GM18870 (cell line): ENCODE measurements at regions not wholly inside any gene's neighbourhood (a gene's known extent, or its start where the extent isn't known, plus 50 kb on each side); places are given as distances from the start of the nearest gene placed in this dataset.

ENCODE experiments used
- ATAC-seq: cut with Tn5 transposase; IDR thresholded peaks from one replicate; pipeline ENCODE4 v1.9.1; 2021; ENCODE audit warnings: moderate library complexity; ENCODE audit not compliant: unreplicated experiment

DNA sequence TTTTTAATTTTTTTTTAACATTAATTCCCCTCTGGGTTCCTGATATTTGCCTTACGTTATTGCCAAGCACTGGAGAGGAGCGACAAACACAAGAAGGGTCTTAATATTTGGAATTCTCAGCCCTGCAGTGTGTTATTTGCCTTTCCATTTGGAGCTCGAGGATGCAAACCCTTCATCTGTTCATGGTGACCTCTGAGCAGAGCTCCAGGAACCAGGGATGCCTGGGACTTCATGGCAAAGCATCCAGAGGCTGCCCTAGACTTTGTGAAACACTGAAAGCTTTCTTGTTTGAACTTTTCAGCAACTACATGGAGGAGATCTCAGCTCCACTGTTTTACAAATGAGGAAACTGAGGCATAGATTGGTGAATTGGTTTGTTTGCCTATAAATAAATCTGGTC is 254.2 kb downstream of the CBLN1 start:
- no peak for ATAC-seq

DNA sequence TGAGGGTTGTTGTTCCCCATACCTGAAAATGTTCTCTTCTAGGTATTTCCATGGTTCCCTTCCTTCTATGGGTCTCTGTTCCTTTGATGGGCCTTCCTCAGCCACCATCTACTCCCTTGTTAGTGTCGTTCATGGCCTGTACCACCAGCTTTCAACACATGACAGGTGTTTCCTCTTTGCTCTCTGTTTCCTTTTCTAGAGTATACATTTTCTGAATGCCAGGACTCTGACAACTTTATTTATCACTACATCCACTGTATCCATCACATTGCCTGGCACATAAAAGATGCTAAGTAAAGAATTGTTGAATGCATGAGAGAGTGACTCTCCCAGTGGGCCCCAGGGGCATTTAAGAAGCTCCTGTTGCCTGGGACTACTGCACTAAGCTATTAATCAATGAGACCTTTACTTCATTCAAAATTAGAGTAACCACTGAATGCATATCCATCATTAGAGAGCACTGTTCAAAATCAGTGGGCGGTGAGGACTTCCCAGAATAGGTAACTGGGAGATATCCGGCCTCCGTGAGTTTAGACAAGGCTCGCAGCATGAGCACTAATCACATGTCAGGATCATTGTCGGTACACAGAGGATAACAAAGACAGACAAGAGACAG is 255.0 kb downstream of the CBLN1 start:
- ATAC-seq: no peak

DNA sequence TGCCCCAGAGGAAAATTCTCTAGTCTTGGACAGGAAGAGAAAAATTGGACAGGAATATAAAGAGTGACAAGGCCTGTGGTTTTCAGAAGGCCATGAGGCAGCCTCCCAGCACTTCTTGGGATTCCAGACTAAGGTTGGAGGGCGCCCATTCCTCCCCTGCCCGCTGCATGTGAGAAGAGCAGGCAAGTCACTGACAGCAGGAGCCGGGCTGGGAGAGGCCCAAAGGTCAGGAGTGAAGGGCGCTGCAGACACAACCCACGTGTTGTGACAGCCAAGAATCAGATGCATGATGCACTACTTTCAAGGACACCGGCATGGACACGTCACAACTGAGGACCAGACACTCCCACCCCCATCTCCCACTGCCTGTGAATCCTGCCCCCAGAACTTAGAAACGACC is 256.7 kb downstream of the CBLN1 start:
- no peak for ATAC-seq

DNA sequence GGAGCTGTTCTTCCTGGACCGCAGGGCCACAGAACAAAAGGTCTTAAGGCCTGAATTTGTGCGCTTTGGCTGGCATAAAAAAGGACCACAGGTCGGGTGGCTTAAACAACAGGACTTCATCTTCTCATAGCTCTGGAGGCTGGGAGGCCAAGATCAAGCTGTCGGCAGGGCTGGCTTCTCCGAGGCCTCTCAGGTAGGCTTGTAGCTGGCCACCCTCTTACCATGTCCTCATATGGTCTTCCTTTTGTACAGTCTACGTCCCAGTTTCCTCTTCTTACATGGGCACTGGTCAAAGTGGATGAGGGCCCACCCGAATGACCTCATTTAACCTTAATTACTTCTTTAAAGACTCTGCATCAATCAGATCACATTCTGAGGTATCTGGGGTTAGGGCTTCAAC is 257.6 kb downstream of the CBLN1 start:
- ATAC-seq: no peak

DNA sequence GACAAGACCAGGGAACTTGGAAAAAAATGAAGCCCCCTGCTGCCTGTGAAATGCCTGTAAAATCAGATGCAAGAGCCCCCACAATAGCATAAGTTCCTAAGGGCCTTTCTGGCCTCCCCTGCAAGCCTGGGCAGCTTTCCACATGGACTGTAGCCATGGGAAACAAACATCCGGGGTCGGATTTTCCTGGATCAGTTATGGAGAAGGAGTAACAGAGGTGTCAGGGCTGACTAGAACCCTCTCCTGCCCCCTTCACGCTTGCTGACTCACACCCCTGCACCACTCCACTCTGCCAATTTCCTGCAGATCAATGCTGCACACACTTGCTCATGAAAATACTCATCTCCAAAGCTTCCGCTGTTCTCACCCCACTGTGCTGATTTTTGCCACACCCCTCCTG is 258.6 kb downstream of the CBLN1 start:
- ATAC-seq: no peak

DNA sequence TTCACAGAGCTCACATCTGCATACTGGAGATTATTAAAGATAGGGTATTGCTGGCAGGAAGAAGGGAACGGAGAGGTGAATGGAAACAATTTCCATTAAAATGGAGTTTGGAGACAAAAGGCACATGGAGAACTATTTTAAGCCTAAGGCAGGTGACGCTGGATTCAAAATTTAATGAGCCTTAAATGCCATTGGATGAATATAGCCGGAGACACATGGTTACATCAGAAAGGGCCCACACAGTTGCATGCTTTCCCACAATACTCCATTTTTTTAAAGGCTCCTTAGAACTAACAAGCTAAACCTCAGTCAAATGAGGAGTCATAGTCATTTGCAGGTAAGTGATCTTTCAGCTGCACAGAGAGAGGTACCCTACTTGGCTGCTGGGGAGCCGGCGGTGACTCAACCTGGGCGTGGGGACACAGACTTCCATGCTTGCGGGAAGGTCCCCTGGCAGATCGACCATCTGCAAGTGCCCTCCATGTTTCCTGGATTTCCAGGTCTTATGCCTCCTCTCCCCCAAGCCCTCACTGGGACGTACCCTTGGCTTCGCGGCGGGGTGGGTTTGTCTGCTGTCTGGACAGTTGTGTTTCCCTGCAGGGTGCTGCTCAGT is 259.2 kb downstream of the CBLN1 start:
- ATAC-seq: no peak

DNA sequence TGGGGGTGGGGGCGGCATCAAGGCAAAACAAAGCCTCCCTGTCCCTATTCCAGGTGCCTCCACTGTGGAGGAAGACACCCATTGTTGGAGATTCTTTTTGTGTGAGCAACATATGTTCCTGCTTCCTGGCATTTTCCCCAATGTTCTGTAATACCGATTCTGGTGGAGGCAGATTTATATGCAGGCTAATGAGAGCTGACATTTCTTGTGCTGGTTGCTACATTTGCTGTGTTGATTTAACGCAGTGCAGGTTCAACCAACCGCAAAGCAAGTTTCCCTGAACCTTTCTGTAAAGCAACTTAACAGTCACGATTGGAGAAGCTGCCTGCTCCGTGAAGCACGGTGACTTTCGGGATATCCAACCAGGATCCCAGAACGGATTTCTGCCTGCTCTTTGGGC is 260.5 kb downstream of the CBLN1 start:
- no peak for ATAC-seq

DNA sequence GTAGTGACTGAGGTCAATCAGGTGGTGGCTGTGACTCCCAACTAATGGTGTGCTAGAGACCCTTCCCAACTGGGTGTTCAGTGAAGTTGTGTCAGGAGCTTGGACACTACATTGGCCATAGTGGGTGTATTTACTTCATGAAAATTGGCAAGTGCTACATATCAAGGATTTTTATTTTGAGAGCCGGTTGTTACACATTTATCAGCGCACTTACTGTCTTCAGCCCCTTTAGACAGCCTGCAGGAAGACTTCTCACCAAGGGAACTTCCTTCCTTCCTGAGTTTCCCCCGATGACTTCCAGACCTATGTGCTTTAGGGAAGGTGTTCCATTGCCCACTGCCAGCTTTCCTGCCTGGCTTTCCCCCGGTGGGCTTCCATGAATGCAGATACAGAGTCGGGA is 261.2 kb downstream of the CBLN1 start:
- ATAC-seq: no peak

DNA sequence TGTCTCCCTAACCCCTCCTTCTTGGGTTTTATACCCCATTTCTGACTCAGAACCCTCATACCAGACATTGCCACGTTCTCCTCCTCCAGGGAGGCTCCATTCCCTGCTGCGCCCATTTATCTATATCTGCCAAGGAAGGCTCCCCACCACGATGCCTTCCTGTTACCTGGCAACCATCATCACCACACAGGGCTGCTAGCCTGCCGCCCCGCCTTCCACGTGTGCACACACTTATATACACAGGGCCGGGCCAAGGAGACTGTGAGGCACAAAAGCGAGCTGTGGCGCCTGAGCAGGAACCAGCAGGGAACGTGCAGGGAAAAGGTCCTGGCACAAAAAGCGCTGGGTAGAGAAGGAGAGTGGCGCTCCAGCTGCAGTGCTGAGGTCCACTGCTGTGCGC is 261.8 kb downstream of the CBLN1 start:
- ATAC-seq: no peak

DNA sequence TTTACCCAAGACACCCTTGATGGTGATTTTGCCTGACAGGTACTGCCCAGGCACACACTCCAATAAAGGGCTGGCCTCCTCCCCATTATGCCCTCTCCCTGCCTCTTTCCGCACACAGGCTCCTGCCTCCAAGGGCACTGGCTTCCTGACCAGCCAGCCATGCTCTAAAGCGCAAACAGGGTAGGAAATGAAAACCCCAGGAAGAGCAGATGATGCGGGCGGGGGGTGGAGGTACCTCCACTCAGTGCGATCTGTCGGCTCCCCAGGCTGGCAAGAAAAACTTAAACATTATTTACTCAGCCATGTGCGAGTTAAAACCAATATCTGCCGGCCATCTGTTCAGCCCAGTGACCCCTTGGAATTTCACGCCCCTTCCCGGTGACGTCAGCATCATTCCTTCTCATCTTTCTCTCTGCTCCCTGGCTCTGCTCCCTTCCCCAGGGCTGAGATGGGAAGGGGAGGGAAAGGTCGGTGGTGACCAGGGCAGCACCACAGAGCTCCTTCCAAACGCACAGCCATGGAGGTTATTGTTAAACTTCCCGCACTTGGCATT is 262.5 kb downstream of the CBLN1 start:
- ATAC-seq: no peak

DNA sequence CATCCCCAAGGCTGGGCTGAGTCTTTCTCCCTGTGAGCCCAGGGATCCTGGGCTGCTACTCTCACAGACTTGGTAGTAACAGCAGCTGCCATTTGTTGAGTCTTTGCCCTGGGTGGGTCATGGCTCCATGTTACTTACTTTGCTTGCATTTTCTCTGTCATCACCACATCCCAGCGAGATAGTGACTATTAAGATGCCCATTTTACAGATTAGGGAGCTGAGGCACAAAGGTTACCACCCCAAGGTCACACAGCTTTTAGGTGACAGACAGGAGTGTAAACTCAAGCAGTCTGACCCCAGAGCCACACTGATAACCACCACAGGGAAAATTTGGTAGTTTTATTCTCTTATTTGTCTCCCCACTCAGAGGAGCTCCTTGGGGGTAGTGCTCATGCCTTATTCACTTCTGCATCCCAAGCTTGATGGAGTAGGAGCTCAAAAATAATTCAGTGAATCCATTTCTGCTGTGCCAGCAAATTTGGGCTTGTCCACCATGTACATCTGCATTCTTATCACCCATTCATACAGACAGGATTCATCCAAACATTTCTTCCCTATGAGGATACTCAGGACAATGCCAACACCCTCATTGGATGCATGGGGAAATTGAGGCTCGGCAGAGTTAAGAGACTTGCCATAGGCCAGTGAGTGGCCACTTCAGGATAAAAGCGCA is 263.2 kb downstream of the CBLN1 start:
- ATAC-seq: no peak

DNA sequence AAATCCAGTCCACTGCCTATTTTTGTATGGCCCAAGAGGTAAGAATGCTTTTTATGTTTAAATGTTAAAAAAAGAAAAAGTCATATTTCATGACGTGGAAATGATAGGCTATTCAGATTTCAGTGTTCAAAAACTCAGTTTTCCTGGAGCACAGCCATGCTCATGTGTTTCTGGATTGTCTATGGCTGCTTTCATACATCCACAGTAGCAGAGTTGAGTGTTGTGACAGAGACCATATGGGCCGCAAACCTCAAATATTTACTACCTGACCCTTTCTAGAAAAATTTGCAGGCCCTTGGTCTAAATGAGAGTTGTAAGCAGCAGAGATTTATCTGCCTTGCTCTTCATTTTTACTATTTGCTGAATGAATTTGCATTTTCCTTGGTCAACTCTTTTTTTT is 264.1 kb downstream of the CBLN1 start:
- ATAC-seq: no peak

DNA sequence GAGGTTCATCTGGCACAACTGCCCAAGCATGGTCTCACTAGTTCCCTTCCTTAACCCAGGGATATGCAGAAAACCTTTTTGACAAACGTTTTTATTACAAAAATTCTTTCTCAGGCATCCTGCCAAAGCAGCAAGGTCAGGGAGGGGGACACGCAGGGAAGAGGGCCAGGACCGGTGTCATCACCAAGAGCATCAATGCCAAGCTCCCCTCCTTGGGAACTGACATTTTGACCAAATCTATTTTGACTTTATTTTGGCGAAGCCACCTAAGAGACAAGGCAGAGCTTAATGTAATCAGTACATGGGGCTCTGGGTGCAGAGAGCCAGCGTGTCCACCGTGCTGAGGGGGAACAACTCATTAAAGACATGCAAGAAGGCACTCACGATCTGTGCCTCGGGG is 265.2 kb downstream of the CBLN1 start:
- no peak for ATAC-seq

DNA sequence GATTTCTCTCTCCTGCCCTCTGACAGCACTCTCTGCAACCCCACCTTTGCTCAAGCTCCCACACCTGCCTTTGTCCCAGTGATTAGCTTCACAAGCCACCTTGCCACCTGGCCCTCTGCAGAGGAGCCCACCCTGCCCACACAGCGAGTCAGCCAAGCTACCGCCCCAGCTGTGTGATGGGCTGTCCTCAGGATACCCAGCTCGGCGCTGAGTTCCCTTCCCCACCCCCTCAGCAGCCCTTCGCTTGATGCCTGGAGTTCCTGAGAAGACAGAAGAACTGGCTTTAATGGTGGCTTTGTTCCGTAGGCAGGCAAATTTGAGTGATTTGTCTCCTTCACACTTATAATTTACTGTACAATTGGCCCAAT is 266.4 kb downstream of the CBLN1 start:
- no peak for ATAC-seq

DNA sequence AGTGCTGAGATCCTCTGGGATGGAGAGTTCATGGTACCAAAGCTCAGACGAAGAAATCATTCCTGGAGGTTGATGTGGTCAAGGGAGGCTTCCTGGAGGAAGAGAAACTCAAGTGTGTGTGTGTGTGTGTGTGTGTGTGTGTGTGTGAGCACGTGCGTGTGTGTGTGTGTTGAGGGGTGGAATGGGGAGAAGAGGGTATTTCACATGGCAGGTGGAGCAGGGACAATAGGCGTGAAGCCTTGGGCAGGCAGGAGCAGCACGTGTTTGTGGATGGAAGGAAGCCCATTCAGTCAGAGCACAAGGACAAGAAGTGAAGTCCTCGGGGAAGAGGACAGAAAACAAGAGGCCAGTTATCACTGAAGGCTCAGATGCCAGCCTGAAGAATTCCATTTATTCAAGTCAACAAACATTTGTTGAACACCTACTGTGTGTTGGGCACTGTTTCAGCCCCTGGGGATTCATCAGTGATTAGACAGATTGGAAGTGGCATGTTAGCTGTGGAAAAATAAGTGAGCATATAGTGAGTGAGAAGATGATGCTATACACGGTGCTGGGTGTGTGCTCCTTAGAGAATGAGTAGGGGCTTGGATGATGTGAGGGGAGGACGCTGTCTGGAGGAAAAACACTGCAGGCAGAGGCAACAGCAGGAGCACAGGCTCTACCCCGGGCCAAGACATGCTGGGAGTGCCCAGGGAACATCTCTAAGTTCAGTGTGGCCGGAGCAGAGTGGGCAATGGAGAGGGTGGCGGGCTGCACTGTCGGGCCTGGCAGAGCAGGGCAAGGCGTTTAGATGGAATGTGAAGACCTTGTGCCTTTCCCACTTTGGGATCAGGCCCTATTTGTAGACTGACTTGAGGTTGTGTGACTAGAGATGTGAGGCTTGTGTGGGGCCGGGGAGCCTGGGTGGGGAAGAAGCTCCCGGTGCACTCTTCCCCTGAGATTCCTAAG is 267.1 kb downstream of the CBLN1 start:
- ATAC-seq: no peak

DNA sequence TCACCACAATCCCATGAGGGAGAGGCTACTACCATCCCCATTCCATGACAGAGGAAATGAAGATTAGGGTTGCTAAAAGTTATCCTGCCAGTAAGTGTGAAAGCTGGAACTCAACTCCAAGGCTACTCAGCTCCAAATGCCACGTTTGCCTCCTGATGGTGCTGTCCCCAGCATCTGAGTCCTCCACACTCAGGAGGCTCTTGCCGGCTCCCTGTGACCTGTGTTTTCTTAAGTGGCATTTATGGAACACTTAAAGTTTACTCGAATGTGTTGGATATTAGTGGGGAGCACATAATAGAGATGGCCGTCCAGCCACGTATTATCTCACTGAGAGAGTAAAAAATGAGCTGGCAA is 267.9 kb downstream of the CBLN1 start:
- no peak for ATAC-seq

DNA sequence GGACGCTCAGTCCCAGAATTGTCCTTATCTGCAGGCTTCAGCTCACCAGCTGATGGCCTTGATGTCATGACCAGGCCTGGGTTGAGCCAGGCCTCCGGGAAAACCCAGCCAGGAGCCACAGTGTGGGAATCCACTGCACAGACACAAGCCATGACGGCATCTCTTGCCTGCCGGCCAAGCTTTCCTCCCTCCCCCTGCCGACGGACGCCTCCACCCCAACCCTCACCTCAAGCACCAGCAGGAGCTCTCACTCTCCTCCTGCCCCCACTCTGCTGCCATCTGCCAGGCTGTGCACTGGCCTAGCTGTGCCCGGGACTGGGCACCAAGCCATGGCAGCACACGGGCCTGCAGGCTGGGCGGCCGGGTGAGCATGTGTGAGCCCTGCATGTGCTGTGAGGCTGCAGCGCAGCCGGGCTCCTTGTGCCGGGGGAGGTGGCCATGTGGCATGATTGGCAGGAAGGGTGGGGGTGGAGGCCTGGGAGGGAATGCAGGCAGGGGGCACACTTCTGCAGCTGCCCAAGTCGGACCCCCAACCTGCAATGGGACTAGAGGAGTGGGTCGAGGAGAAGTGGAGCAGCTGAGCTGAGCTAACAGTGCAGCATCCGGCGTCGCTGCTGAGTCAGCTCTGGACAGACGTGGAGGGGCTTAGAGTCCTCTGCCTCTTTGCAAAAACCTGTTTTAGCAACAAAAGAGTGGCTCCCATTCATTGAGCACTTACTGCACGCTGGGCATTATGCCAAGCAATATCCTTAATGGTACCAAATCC is 268.5 kb downstream of the CBLN1 start:
- no peak for ATAC-seq

DNA sequence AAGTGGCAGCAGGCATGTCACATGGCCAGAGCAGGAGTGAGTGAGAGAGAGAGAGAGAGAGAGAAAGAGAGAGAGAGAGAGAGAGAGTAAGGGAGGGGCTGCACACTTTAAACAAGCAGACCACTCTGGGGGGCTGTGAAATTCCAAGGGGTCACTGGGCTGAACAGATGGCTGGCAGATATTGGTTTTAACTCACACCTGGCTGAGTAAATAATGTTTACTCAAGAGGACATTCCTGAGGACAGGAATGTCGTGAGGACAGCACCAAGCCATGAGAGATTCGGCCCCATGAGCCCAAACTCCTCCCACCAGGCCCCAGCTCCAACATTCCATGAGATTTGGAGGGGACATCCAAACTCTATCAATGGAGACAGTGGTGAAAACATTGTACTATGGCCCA is 269.7 kb downstream of the CBLN1 start:
- no peak for ATAC-seq

DNA sequence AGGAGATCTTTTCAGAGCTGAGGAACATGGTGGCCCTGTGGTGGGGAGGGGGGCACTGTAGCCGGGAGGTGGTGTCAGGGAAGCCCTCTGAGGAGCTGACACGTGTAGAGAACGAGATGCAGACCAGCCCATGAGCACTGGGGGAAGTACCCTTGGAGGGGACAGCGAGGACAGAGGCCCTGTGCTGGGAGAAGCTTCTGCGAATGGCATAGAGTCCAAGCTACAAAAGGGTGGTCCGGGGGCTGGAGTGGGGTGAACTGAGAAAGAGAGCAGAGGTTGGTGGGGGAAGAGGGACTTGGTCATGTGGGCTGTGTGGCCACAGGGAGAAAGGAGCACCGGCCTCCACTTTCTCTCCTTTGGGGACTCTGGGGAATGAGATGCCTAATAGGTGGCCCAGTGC is 270.8 kb downstream of the CBLN1 start:
- no peak for ATAC-seq

DNA sequence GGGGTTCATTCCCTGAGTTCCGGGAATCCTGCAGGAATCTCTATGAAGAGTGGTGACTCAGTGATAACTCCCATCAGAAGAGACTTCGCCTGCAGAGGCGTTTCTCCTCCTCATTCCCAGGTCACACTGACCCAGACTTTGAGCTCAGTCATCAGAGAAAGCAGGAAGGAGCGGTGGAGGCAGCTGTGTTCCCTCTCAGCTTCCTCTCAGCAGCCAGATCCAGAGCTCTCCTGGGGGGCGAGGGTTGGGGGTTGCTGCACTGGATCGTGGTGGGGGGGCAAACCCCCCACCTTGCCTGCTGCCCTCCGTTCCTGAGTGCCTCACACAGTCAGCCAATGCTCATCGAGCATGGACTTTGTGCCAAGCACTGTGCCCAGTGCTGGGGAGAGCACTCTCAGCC is 271.2 kb downstream of the CBLN1 start:
- ATAC-seq: no peak

DNA sequence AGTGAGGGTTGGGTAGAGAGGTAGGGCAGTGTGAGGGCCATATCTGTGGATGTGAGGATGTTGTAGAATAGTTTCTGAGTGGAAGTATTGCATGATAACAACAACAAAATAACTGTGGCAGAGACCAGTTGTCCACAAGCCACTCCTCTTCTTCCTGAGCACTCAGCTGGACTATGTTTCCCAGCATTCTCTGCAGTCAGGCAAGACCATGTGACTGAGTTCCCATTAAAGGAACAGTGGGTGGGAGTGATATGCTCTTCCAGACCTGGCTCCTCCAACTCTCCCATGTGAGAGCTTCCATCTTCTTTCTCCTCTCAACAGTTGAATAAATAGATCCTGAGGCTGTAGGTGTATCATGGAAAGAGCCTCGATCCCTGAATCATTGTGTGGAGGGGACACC is 272.4 kb downstream of the CBLN1 start:
- no peak for ATAC-seq
